Endothelial cell of umbilical vein (primary cell): ENCODE measurements at regions not wholly inside any gene's neighbourhood (a gene's known extent, or its start where the extent isn't known, plus 50 kb on each side); places are given as distances from the start of the nearest gene placed in this dataset.

ENCODE experiments used
- BruUV-seq: library from RNA; stranded (reverse); fragments of 400-500 nt; replicated peaks from 2 replicates; lab custom pipeline; 2021; lab: Mats Ljungman, UMichigan
- CTCF ChIA-PET: fragments of 300-600, 350-600 bp; sonication (Branson Sonifier 250); formaldehyde crosslinking; loops from one replicate; lab custom pipeline; 2021; ENCODE audit warnings: antibody characterized with exemption, inconsistent platforms; lab: Charles Lee
- POLR2A ChIA-PET: fragments of 300-600, 350-600 bp; sonication (Branson Sonifier 250); formaldehyde crosslinking; loops from one replicate; lab custom pipeline; 2021; ENCODE audit warnings: antibody characterized with exemption, inconsistent platforms; lab: Charles Lee
- DNase-seq: peaks from one replicate; pipeline ENCODE4 v3.0.0-alpha.2; 2011; ENCODE audit warnings: low read depth, low spot score
- FAIRE-seq: peaks from 2 replicates; lab custom pipeline; 2011; peaks lifted over from hg19 to GRCh38; lab: Jason Lieb, UNC
- H2AFZ ChIP-seq: 2 replicates; pipeline ENCODE4 v1.6.0; 2012; ENCODE audit warnings: low read depth, low read length, control low read depth, inconsistent platforms
- H3K27ac ChIP-seq: 2 replicates; pipeline ENCODE4 v1.5.1; 2011; ENCODE audit warnings: low read depth, mild to moderate bottlenecking, control low read depth, low read length, moderate library complexity; ENCODE audit not compliant: insufficient read depth
- H3K27me3 ChIP-seq, 2 experiments: 2 replicates each; pipeline versions ENCODE4 v1.6.0 to v1.6.1; 2011; ENCODE audit warnings: low read length in 2 of 2, mixed read lengths in 1 of 2; ENCODE audit not compliant: control insufficient read depth in 2 of 2, insufficient read depth in 2 of 2
- H3K36me3 ChIP-seq, 2 experiments: 2 replicates in 1 of 2; 3 replicates in 1 of 2; pipeline ENCODE4 v1.5.1; 2011; ENCODE audit warnings: low read length in 2 of 2, mild to moderate bottlenecking in 1 of 2, moderate library complexity in 1 of 2; ENCODE audit not compliant: control insufficient read depth in 2 of 2, insufficient read depth in 2 of 2; ENCODE audit errors: extremely low read depth in 1 of 2
- H3K4me1 ChIP-seq: 3 replicates; pipeline ENCODE4 v1.5.1; 2011; ENCODE audit warnings: mild to moderate bottlenecking, low read length; ENCODE audit not compliant: control insufficient read depth, insufficient read depth; ENCODE audit errors: extremely low read depth
- H3K4me2 ChIP-seq: 2 replicates; pipeline ENCODE4 v1.6.1; 2011; ENCODE audit warnings: low read length, control low read depth, mixed read lengths; ENCODE audit not compliant: insufficient read depth
- H3K4me3 ChIP-seq, 3 experiments: fragments of 200-600 bp in 1 of 3; sonication (generic), shearing (Covaris generic) in 1 of 3; replicated peaks in 1 of 3; 2 replicates each; pipeline ENCODE4 v1.5.1; 2011 to 2016; ENCODE audit warnings: control low read depth in 3 of 3, low read length in 3 of 3, mild to moderate bottlenecking in 2 of 3, inconsistent platforms in 1 of 3, low read depth in 1 of 3, moderate library complexity in 1 of 3; ENCODE audit not compliant: insufficient read depth in 1 of 3
- H3K79me2 ChIP-seq: 2 replicates; pipeline ENCODE4 v1.6.0; 2012; ENCODE audit warnings: low read length, inconsistent platforms; ENCODE audit not compliant: control insufficient read depth, insufficient read depth
- H3K9ac ChIP-seq: replicated peaks from 2 replicates; pipeline ENCODE3; 2011; ENCODE audit warnings: low read length, control low read depth; ENCODE audit not compliant: insufficient read depth; ENCODE audit errors: extremely low read depth
- H3K9me1 ChIP-seq: replicated peaks from 3 replicates; pipeline ENCODE4 v1.6.0; 2011; ENCODE audit warnings: mild to moderate bottlenecking, low read length; ENCODE audit not compliant: control insufficient read depth, insufficient read depth; ENCODE audit errors: extremely low read depth
- H3K9me3 ChIP-seq: replicated peaks from 2 replicates; pipeline ENCODE4 v1.5.1; 2012; ENCODE audit warnings: low read length, inconsistent platforms; ENCODE audit not compliant: control insufficient read depth, insufficient read depth
- H4K20me1 ChIP-seq: replicated peaks from 2 replicates; pipeline ENCODE3; 2011; ENCODE audit warnings: mild to moderate bottlenecking, low read length; ENCODE audit not compliant: control insufficient read depth, insufficient read depth; ENCODE audit errors: extremely low read depth
- EZH2 ChIP-seq: IDR thresholded peaks from 2 replicates; pipeline ENCODE4 v1.6.1; 2012; ENCODE audit warnings: borderline replicate concordance, low read depth, mild to moderate bottlenecking, moderate library complexity, low read length, inconsistent platforms; ENCODE audit not compliant: severe bottlenecking
- FOS ChIP-seq: IDR thresholded peaks from 2 replicates; pipeline ENCODE4 v1.6.1; 2011; ENCODE audit warnings: mild to moderate bottlenecking, low read length, moderate library complexity, borderline replicate concordance; ENCODE audit not compliant: insufficient read depth
- GATA2 ChIP-seq: IDR thresholded peaks from 2 replicates; pipeline ENCODE4 v1.7.0; 2011; ENCODE audit warnings: low read depth, mild to moderate bottlenecking, moderate library complexity, mixed read lengths, low read length; ENCODE audit not compliant: insufficient read length, insufficient read depth
- JUN ChIP-seq: IDR thresholded peaks from 2 replicates; pipeline ENCODE4 v1.6.1; 2011; ENCODE audit warnings: borderline replicate concordance, low read depth; ENCODE audit not compliant: insufficient read length, insufficient read depth
- MYC ChIP-seq: IDR thresholded peaks from one replicate; pipeline ENCODE4 v1.6.1; 2011; ENCODE audit warnings: mild to moderate bottlenecking, low read depth, low read length
- POLR2A ChIP-seq: IDR thresholded peaks from 2 replicates; pipeline ENCODE4 v1.6.1; 2012; ENCODE audit warnings: low read depth, mild to moderate bottlenecking, control low read depth, low read length
- POLR2AphosphoS5 ChIP-seq: IDR thresholded peaks from 2 replicates; pipeline ENCODE4 v1.6.1; 2012; ENCODE audit warnings: low read depth, mild to moderate bottlenecking, control low read depth, low read length, moderate library complexity; ENCODE audit not compliant: insufficient read depth
- dilution Hi-C: fragments of 300-500 bp; cut with MboI; formaldehyde crosslinking; loops from one replicate; pipeline ENCODE4 v1.15.0; 2019; ENCODE audit warnings: low sequenced_read_pairs; ENCODE audit not compliant: extremely low pct_ligation_motif_present
- intact Hi-C: fragments of 100-400 bp; cut with micrococcal nuclease; formaldehyde crosslinking; loops from one replicate; pipeline ENCODE4 v1.10.0; 2022
- TF ChIP-seq, protein P1 (sequence below): IDR thresholded peaks from 2 replicates; pipeline ENCODE4 v1.6.1; 2011; ENCODE audit not compliant: insufficient read depth, insufficient read length
- TF ChIP-seq, protein P2 (sequence below), 2 donors: IDR thresholded peaks; 1 replicate in 1 of 2; 2 replicates in 1 of 2; pipeline ENCODE4 v1.5.1; 2011; ENCODE audit warnings: low read length in 2 of 2, mild to moderate bottlenecking in 2 of 2, moderate library complexity in 2 of 2, control low read depth in 1 of 2, inconsistent platforms in 1 of 2, low read depth in 1 of 2; ENCODE audit not compliant: insufficient read depth in 1 of 2; ENCODE audit errors: extremely low read depth in 1 of 2

- H3K9ac ChIP-seq = no peak overlapping the region
- dilution Hi-C loops = no loop called here
- no peak for TF ChIP-seq EZH2
- no peak for TF ChIP-seq JUN
- TF ChIP-seq, protein P1, sequence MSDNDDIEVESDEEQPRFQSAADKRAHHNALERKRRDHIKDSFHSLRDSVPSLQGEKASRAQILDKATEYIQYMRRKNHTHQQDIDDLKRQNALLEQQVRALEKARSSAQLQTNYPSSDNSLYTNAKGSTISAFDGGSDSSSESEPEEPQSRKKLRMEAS = no peak
- TF ChIP-seq POLR2A = no peak
- no peak for TF ChIP-seq POLR2AphosphoS5
- no peak for TF ChIP-seq GATA2
- TF ChIP-seq, protein P2, sequence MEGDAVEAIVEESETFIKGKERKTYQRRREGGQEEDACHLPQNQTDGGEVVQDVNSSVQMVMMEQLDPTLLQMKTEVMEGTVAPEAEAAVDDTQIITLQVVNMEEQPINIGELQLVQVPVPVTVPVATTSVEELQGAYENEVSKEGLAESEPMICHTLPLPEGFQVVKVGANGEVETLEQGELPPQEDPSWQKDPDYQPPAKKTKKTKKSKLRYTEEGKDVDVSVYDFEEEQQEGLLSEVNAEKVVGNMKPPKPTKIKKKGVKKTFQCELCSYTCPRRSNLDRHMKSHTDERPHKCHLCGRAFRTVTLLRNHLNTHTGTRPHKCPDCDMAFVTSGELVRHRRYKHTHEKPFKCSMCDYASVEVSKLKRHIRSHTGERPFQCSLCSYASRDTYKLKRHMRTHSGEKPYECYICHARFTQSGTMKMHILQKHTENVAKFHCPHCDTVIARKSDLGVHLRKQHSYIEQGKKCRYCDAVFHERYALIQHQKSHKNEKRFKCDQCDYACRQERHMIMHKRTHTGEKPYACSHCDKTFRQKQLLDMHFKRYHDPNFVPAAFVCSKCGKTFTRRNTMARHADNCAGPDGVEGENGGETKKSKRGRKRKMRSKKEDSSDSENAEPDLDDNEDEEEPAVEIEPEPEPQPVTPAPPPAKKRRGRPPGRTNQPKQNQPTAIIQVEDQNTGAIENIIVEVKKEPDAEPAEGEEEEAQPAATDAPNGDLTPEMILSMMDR (IDR thresholded peaks at IDR 0.05; ENCODE audit: extremely low read depth in 1 of 2, insufficient read depth in 1 of 2, low read depth in 1 of 2, low read length in 2 of 2) = no peak
- no peak for TF ChIP-seq MYC
- no peak for TF ChIP-seq FOS
- no peak for FAIRE-seq
- no peak overlapping the region for H3K4me2 ChIP-seq
- H3K27ac ChIP-seq = no peak overlapping the region
- no peaks in the 10 kb centered on the region for H3K9me3 ChIP-seq
- DNase-seq = no peak
- no peaks in the 10 kb centered on the region for H3K79me2 ChIP-seq
- CTCF ChIA-PET = interaction anchor here (0.7 to 1.8 kb wide), 12 partner anchors 10 to 713 kb away, joined by 3 to 42 read pairs (median 4); no protein-coding TSS in a partner anchor
- H3K27me3 ChIP-seq = no peaks in the 10 kb centered on the region
- no peaks in the 10 kb centered on the region for H3K9me1 ChIP-seq
- no peaks in the 10 kb centered on the region for H3K36me3 ChIP-seq
- H3K4me3 ChIP-seq = no peak overlapping the region
- BruUV-seq = no TSS peak
- no peaks in the 10 kb centered on the region for H4K20me1 ChIP-seq
- POLR2A ChIA-PET = interaction anchor here (0.5 kb wide), 1 partner anchor 82 kb away, joined by 3 read pairs; no protein-coding TSS in a partner anchor
- intact Hi-C loops = loop anchor here (2.0 to 5.0 kb wide), 2 partner anchors 19 to 285 kb away; partner anchors contain the start of gene ZC3H12C
- peaks cover 24% of the 10 kb centered on the region for H3K4me1 ChIP-seq
- no peak overlapping the region for H2AFZ ChIP-seq
Measured at GRCh38 chr11:110377434-110377833, 52.3 kb upstream of the FDX1 start.
